GM23338 (cell line): ENCODE measurements at regions not wholly inside any gene's neighbourhood (a gene's known extent, or its start where the extent isn't known, plus 50 kb on each side); places are given as distances from the start of the nearest gene placed in this dataset.

Experiments
- ATAC-seq: fragments of 200-7000 bp; cut with Tn5 transposase; 3 replicates; pipeline ENCODE4 v1.9.1; 2020
- DNase-seq: peaks from one replicate; pipeline ENCODE4 v3.0.0-alpha.2; 2015; ENCODE audit warnings: low spot score
- H2AFZ ChIP-seq: fragments of 200-600 bp; sonication (generic); 2 replicates; pipeline ENCODE4 v1.8.0; 2016; ENCODE audit warnings: antibody characterized with exemption, mild to moderate bottlenecking, moderate library complexity
- H3F3A ChIP-seq: fragments of 200-600 bp; sonication (generic); replicated peaks from 2 replicates; pipeline ENCODE4 v1.8.0; 2017; ENCODE audit warnings: antibody characterized with exemption, mixed run types, low read depth
- H3K27ac ChIP-seq: fragments of 200-600 bp; sonication (generic); 2 replicates; pipeline ENCODE4 v1.6.1; 2016; ENCODE audit warnings: low read depth
- H3K27me3 ChIP-seq: fragments of 200-600 bp; sonication (generic); 2 replicates; pipeline ENCODE4 v1.8.0; 2016; ENCODE audit warnings: mild to moderate bottlenecking, mixed run types, moderate library complexity; ENCODE audit not compliant: insufficient read depth
- H3K36me3 ChIP-seq: fragments of 200-600 bp; sonication (generic); 2 replicates; pipeline ENCODE4 v1.8.0; 2016; ENCODE audit warnings: mild to moderate bottlenecking; ENCODE audit not compliant: insufficient read depth
- H3K4me1 ChIP-seq: fragments of 200-600 bp; sonication (generic); 2 replicates; pipeline ENCODE4 v1.8.0; 2016; ENCODE audit warnings: mild to moderate bottlenecking, moderate library complexity; ENCODE audit not compliant: insufficient read depth
- H3K4me2 ChIP-seq: fragments of 200-600 bp; sonication (generic); 2 replicates; pipeline ENCODE4 v1.7.1; 2017; ENCODE audit warnings: mixed run types
- H3K4me3 ChIP-seq: fragments of 200-600 bp; sonication (generic); 2 replicates; pipeline ENCODE4 v1.6.1; 2016; ENCODE audit warnings: mixed run types
- H3K79me2 ChIP-seq: fragments of 200-600 bp; sonication (generic); replicated peaks from 2 replicates; pipeline ENCODE4 v1.8.0; 2017; ENCODE audit warnings: mild to moderate bottlenecking; ENCODE audit not compliant: insufficient read depth
- H3K9me2 ChIP-seq: fragments of 200-600 bp; sonication (generic); 2 replicates; pipeline ENCODE4 v1.8.0; 2017; ENCODE audit not compliant: insufficient read depth
- H4K20me1 ChIP-seq: fragments of 200-600 bp; sonication (generic); replicated peaks from 2 replicates; pipeline ENCODE4 v1.8.0; 2017; ENCODE audit warnings: mild to moderate bottlenecking; ENCODE audit not compliant: insufficient read depth
- H3K27ac Mint-ChIP-seq: 2 replicates; pipeline ENCODE4 v1.8.0; 2020; ENCODE audit warnings: inconsistent platforms, mild to moderate bottlenecking, moderate library complexity, mixed read lengths
- H3K27me3 Mint-ChIP-seq: 3 replicates; pipeline ENCODE4 v1.8.0; 2022; ENCODE audit warnings: low read depth, mild to moderate bottlenecking, moderate library complexity, mixed read lengths, inconsistent platforms; ENCODE audit not compliant: insufficient read depth, poor library complexity
- H3K36me3 Mint-ChIP-seq: 3 replicates; pipeline ENCODE4 v1.8.0; 2021; ENCODE audit warnings: low read depth, mild to moderate bottlenecking, inconsistent platforms, moderate library complexity, mixed read lengths
- H3K4me1 Mint-ChIP-seq: 3 replicates; pipeline ENCODE4 v1.8.0; 2020; ENCODE audit warnings: mild to moderate bottlenecking, inconsistent platforms, mixed read lengths
- H3K4me3 Mint-ChIP-seq: 3 replicates; pipeline ENCODE4 v1.8.0; 2021; ENCODE audit warnings: moderate library complexity, mild to moderate bottlenecking, inconsistent platforms, mixed read lengths
- H3K9me3 Mint-ChIP-seq: 3 replicates; pipeline ENCODE4 v1.8.0; 2020; ENCODE audit warnings: moderate library complexity, mild to moderate bottlenecking, inconsistent platforms, mixed read lengths
- CREB1 ChIP-seq: fragments of 250-450 bp; sonication (Bioruptor Pico); IDR thresholded peaks from 2 replicates; pipeline ENCODE4 v1.5.0; 2020; ENCODE audit warnings: low read depth, mild to moderate bottlenecking, moderate library complexity
- CTCF ChIP-seq, 2 experiments: fragments of 200-600 bp in 1 of 2; sonication (generic) in 1 of 2; conservative IDR thresholded peaks; 2 replicates each; pipeline versions ENCODE4 v1.5.1 to v1.6.1; 2016 to 2017; ENCODE audit warnings: antibody characterized with exemption in 2 of 2, low read depth in 2 of 2, mild to moderate bottlenecking in 2 of 2, moderate library complexity in 1 of 2
- ETS1 ChIP-seq: IDR thresholded peaks from 2 replicates; pipeline ENCODE4 v1.6.1; 2016; ENCODE audit warnings: antibody characterized with exemption
- EZH2 ChIP-seq: fragments of 200-600 bp; sonication (generic); IDR thresholded peaks from one replicate; pipeline ENCODE4 v1.8.0; 2017; ENCODE audit warnings: antibody characterized with exemption, mild to moderate bottlenecking, low read depth; ENCODE audit not compliant: unreplicated experiment
- EZH2phosphoT487 ChIP-seq: fragments of 200-600 bp; sonication (generic); IDR thresholded peaks from one replicate; pipeline ENCODE4 v1.8.1; 2018; ENCODE audit warnings: antibody characterized with exemption; ENCODE audit not compliant: unreplicated experiment
- JUNB ChIP-seq: IDR thresholded peaks from one replicate; pipeline ENCODE4 v1.6.1; 2016; ENCODE audit warnings: antibody characterized with exemption; ENCODE audit not compliant: unreplicated experiment
- NANOG ChIP-seq: IDR thresholded peaks from 2 replicates; pipeline ENCODE4 v1.6.1; 2016; ENCODE audit warnings: antibody characterized with exemption, borderline replicate concordance
- POLR2AphosphoS5 ChIP-seq: IDR thresholded peaks from 2 replicates; pipeline ENCODE4 v1.6.1; 2016; ENCODE audit warnings: antibody characterized with exemption, low read depth
- REST ChIP-seq: IDR thresholded peaks from one replicate; pipeline ENCODE4 v1.6.1; 2018; ENCODE audit warnings: antibody characterized with exemption; ENCODE audit not compliant: unreplicated experiment
- STAT1 ChIP-seq: IDR thresholded peaks from one replicate; pipeline ENCODE4 v1.6.1; 2016; ENCODE audit warnings: antibody characterized with exemption; ENCODE audit not compliant: unreplicated experiment
- ZNF114 ChIP-seq: fragments of 250-450 bp; sonication (Bioruptor Pico); IDR thresholded peaks from 2 replicates; pipeline ENCODE4 v1.5.0; 2020; ENCODE audit warnings: mild to moderate bottlenecking, moderate library complexity
- ZNF331 ChIP-seq: fragments of 250-450 bp; sonication (Bioruptor Pico); IDR thresholded peaks from 2 replicates; pipeline ENCODE4 v1.5.0; 2020; ENCODE audit warnings: low read depth, mild to moderate bottlenecking, moderate library complexity
- ZNF462 ChIP-seq: fragments of 250-450 bp; sonication (Bioruptor Pico); IDR thresholded peaks from 2 replicates; pipeline ENCODE4 v1.5.0; 2020; ENCODE audit warnings: mild to moderate bottlenecking, moderate library complexity

GRCh38 chr6:28588666-28589065, 63.0 kb downstream of the GPX5 start:
- Histone ChIP-seq H3K9me2 (no peaks in the 10 kb centered on the region), H3K79me2 (0 out of 2 replicates have a peak, but pooled peaks cover 4% of the 10 kb centered on the region), H3K36me3 (no peaks in the 10 kb centered on the region), H2AFZ (no peak overlapping the region), H3K27me3 (peaks cover 17% of the 10 kb centered on the region), H3K4me3 (peak overlapping the region; percentile 94), H3K4me1 (peaks cover 23% of the 10 kb centered on the region), H4K20me1 (no peaks in the 10 kb centered on the region), H3K27ac (no peak overlapping the region), H3F3A (peaks cover 7% of the 10 kb centered on the region; the same call in 1 of the 2 replicates), H3K4me2 (peak overlapping the region; percentile 86)
- no peak for ATAC-seq
- Mint-ChIP-seq H3K4me3 (peak overlapping the region; percentile 77), H3K27ac (no peak overlapping the region), H3K27me3 (peaks cover 12% of the 10 kb centered on the region), H3K4me1 (peaks cover 22% of the 10 kb centered on the region), H3K9me3 (no peaks in the 10 kb centered on the region; the same call in 2 of the 3 replicates), H3K36me3 (no peaks in the 10 kb centered on the region)
- TF ChIP-seq ETS1 (no peak), CTCF (conservative IDR thresholded peaks at IDR 0.05; ENCODE audit: low read depth in 2 of 2) (no peak), EZH2phosphoT487 (no peak), POLR2AphosphoS5 (no peak), JUNB (no peak), ZNF114 (no peak), ZNF331 (CRISPR knock-in tag) (no peak), ZNF462 (CRISPR knock-in tag) (no peak), EZH2 (no peak), REST (no peak), NANOG (no peak), STAT1 (no peak), CREB1 (CRISPR knock-in tag) (no peak)
- no peak for DNase-seq
